Prostate gland (tissue), 2 donors: ENCODE measurements at regions not wholly inside any gene's neighbourhood (a gene's known extent, or its start where the extent isn't known, plus 50 kb on each side); places are given as distances from the start of the nearest gene placed in this dataset.

Experiments
- POLR2A ChIP-seq: fragments of 450-650 bp; IDR thresholded peaks from one replicate; pipeline ENCODE4 v1.6.1; 2016; ENCODE audit warnings: antibody characterized with exemption, mild to moderate bottlenecking
- POLR2AphosphoS5 ChIP-seq: sonication (generic); formaldehyde crosslinking; IDR thresholded peaks from one replicate; pipeline ENCODE4 v1.6.1; 2017; ENCODE audit warnings: antibody characterized with exemption
- TF ChIP-seq, protein P1 (sequence below), 4 experiments: fragments of 200-600 bp in 2 of 4; fragments of 450-650 bp in 2 of 4; sonication (generic) in 2 of 4; IDR thresholded peaks; 1 replicate in 3 of 4; 2 replicates in 1 of 4; pipeline ENCODE4 v1.5.1; 2016 to 2019; ENCODE audit warnings: antibody characterized with exemption in 4 of 4, mild to moderate bottlenecking in 2 of 4, moderate library complexity in 2 of 4

DNA sequence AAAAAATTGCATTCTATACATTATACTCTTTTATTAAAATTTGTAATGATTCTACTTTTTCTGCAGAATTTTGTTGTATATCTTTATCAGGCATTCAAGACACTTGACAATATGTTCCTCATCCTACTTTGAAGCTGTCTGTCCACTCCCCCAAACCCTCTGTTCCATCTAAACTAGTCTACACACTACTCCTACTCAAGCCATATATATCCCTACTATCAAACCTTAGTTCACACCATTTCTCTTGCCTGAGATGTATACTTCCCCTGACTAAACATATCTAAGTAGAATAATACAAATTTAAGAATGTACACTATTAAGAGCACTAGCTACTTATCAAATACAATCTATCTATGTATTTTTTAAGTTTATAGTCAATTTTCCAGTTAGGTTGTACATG is 107.1 kb upstream of the FTMT start:
- TF ChIP-seq, protein P1, sequence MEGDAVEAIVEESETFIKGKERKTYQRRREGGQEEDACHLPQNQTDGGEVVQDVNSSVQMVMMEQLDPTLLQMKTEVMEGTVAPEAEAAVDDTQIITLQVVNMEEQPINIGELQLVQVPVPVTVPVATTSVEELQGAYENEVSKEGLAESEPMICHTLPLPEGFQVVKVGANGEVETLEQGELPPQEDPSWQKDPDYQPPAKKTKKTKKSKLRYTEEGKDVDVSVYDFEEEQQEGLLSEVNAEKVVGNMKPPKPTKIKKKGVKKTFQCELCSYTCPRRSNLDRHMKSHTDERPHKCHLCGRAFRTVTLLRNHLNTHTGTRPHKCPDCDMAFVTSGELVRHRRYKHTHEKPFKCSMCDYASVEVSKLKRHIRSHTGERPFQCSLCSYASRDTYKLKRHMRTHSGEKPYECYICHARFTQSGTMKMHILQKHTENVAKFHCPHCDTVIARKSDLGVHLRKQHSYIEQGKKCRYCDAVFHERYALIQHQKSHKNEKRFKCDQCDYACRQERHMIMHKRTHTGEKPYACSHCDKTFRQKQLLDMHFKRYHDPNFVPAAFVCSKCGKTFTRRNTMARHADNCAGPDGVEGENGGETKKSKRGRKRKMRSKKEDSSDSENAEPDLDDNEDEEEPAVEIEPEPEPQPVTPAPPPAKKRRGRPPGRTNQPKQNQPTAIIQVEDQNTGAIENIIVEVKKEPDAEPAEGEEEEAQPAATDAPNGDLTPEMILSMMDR (IDR thresholded peaks at IDR 0.05) = no peak
- TF ChIP-seq POLR2AphosphoS5 (no peak), POLR2A (no peak)
